Gastrocnemius medialis (tissue), 4 donors: ENCODE measurements at regions not wholly inside any gene's neighbourhood (a gene's known extent, or its start where the extent isn't known, plus 50 kb on each side); places are given as distances from the start of the nearest gene placed in this dataset.

Experiments
- ATAC-seq, 2 donors: fragments of 150-250 bp; one replicate each; pipeline ENCODE4 v1.9.1; 2016
- DNase-seq, 2 donors: peaks; one replicate each; pipeline ENCODE4 v3.0.0-alpha.2; 2019
- H3K27ac ChIP-seq, 4 donors: fragments of 200-600 bp; sonication (generic); 1 replicate in 1 of 4; 2 replicates in 3 of 4; pipeline ENCODE4 v1.5.1; 2016 to 2018; ENCODE audit warnings: mild to moderate bottlenecking in 2 of 4, moderate library complexity in 1 of 4
- H3K27me3 ChIP-seq, 3 donors: fragments of 200-600 bp; sonication (generic) in 2 of 3; 1 replicate in 1 of 3; 2 replicates in 2 of 3; pipeline versions ENCODE4 v1.5.1 to v1.6.0; 2016 to 2019; ENCODE audit warnings: mild to moderate bottlenecking in 1 of 3, moderate library complexity in 1 of 3
- H3K36me3 ChIP-seq, 2 donors: fragments of 200-600 bp; sonication (generic) in 1 of 2; one replicate each; pipeline ENCODE4 v1.5.1; 2017 to 2018
- H3K4me1 ChIP-seq, 2 donors: fragments of 200-600 bp; sonication (generic) in 1 of 2; one replicate each; pipeline ENCODE4 v1.5.1; 2016 to 2017; ENCODE audit warnings: mild to moderate bottlenecking in 2 of 2
- H3K4me3 ChIP-seq, 4 donors: fragments of 200-600 bp; sonication (generic) in 3 of 4; 1 replicate in 1 of 4; 2 replicates in 3 of 4; pipeline ENCODE4 v1.5.1; 2016 to 2019; ENCODE audit warnings: mild to moderate bottlenecking in 2 of 4
- H3K9me3 ChIP-seq, 3 donors: fragments of 200-600 bp; sonication (generic) in 2 of 3; 1 replicate in 1 of 3; 2 replicates in 2 of 3; pipeline ENCODE4 v1.5.1; 2016 to 2019
- POLR2A ChIP-seq, 2 donors: fragments of 450-650 bp; IDR thresholded peaks; one replicate each; pipeline ENCODE4 v1.6.1; 2017; ENCODE audit warnings: antibody characterized with exemption in 2 of 2, mild to moderate bottlenecking in 2 of 2, moderate library complexity in 2 of 2
- in situ Hi-C, 4 donors: fragments of 200-750 bp; cut with MboI; loops; one replicate each; pipeline versions ENCODE4 v1.15.0 to v1.8.0; 2017; ENCODE audit warnings: low sequenced_read_pairs in 4 of 4
- intact Hi-C: fragments of 100-400 bp; cut with DNase I; formaldehyde crosslinking; loops from one replicate; pipeline ENCODE4 v1.15.1; 2023; ENCODE audit warnings: low total_unique reads
- TF ChIP-seq, protein P1 (sequence below), 5 experiments: fragments of 450-650 bp in 3 of 5; fragments of 200-600 bp in 2 of 5; sonication (generic) in 2 of 5; IDR thresholded peaks in 4 of 5; conservative IDR thresholded peaks in 1 of 5; 1 replicate in 4 of 5; 2 replicates in 1 of 5; pipeline ENCODE4 v1.5.1; 2016 to 2019; ENCODE audit warnings: antibody characterized with exemption in 5 of 5, mild to moderate bottlenecking in 3 of 5, moderate library complexity in 3 of 5

GRCh38 chr14:97432586-97432985, 635.4 kb downstream of the VRK1 start:
- Histone ChIP-seq H3K4me1 (no peaks in the 10 kb centered on the region), H3K9me3 (no peaks in the 10 kb centered on the region), H3K36me3 (no peaks in the 10 kb centered on the region), H3K27ac (no peak overlapping the region), H3K27me3 (no peaks in the 10 kb centered on the region), H3K4me3 (no peak overlapping the region)
- TF ChIP-seq, protein P1, sequence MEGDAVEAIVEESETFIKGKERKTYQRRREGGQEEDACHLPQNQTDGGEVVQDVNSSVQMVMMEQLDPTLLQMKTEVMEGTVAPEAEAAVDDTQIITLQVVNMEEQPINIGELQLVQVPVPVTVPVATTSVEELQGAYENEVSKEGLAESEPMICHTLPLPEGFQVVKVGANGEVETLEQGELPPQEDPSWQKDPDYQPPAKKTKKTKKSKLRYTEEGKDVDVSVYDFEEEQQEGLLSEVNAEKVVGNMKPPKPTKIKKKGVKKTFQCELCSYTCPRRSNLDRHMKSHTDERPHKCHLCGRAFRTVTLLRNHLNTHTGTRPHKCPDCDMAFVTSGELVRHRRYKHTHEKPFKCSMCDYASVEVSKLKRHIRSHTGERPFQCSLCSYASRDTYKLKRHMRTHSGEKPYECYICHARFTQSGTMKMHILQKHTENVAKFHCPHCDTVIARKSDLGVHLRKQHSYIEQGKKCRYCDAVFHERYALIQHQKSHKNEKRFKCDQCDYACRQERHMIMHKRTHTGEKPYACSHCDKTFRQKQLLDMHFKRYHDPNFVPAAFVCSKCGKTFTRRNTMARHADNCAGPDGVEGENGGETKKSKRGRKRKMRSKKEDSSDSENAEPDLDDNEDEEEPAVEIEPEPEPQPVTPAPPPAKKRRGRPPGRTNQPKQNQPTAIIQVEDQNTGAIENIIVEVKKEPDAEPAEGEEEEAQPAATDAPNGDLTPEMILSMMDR (IDR thresholded peaks at IDR 0.05 in 4 of 5, conservative IDR thresholded peaks at IDR 0.05 in 1 of 5): no peak
- no peak for TF ChIP-seq POLR2A (IDR thresholded peaks at IDR 0.05)
- intact Hi-C loops (no loop called here), in situ Hi-C loops (no loop called here)
- no peak for DNase-seq
- ATAC-seq: no peak

- H3K4me3 ChIP-seq: no peak overlapping the region
- ATAC-seq: no peak
- H3K27ac ChIP-seq: no peak overlapping the region
- intact Hi-C loops: no loop called here
- H3K9me3 ChIP-seq: no peaks in the 10 kb centered on the region
- no peaks in the 10 kb centered on the region for H3K4me1 ChIP-seq
- no peaks in the 10 kb centered on the region for H3K27me3 ChIP-seq
- in situ Hi-C loops: no loop called here
- no peaks in the 10 kb centered on the region for H3K36me3 ChIP-seq
- no peak for DNase-seq
- no peak for TF ChIP-seq POLR2A (IDR thresholded peaks at IDR 0.05)
- TF ChIP-seq, protein P1 (IDR thresholded peaks at IDR 0.05 in 4 of 5, conservative IDR thresholded peaks at IDR 0.05 in 1 of 5): no peak
Observed at GRCh38 chr14:97441740-97442362, 644.7 kb downstream of the VRK1 start.

DNA sequence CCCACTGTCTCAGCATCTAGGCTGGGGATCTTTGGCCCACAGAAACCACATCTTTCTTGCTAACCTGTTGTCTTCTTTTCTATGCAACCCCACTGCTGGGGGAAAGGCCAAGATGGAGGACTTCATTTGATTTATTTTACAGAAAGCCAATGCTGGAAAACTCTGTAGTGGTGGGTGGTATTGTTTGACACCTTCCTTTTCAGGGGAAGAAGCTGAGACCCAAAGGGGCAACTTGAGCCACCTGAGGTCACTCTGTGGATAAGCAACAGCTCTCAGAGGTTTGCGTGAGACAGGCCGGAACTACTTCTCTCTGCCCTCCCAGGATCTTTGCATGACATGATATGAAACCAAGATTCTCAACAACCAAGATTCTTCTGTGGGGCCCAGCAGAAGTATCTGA, 645.2 kb downstream of the VRK1 start:
- intact Hi-C loops: no loop called here
- Histone ChIP-seq H3K36me3 (no peaks in the 10 kb centered on the region), H3K4me1 (no peaks in the 10 kb centered on the region), H3K4me3 (no peak overlapping the region), H3K9me3 (no peaks in the 10 kb centered on the region), H3K27me3 (no peaks in the 10 kb centered on the region), H3K27ac (no peak overlapping the region)
- TF ChIP-seq, protein P1 (IDR thresholded peaks at IDR 0.05 in 4 of 5, conservative IDR thresholded peaks at IDR 0.05 in 1 of 5): no peak
- no peak for TF ChIP-seq POLR2A (IDR thresholded peaks at IDR 0.05)
- DNase-seq (no peak), ATAC-seq (no peak)
- in situ Hi-C loops: no loop called here

DNA sequence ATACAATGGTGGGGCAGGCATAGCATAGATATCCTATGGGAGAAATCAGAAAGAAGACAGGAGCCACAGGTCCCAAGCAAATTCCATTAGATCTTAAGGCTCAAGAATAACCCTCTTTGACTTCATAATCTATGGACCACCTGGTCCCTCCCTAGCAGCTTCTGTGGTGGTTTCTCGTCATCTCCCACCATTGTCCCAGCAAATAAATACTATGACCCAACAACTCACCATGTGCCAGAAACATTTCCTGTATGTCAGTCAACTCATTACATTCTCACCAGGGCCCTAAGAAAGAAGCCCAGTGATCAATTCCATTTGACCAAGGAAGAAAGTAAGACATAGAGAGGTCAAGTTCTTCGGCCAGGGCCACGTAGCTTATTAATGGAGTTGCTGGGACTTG, 646.2 kb downstream of the VRK1 start:
- ATAC-seq (no peak), DNase-seq (no peak)
- no peak overlapping the region for H3K27ac ChIP-seq
- TF ChIP-seq, protein P1 (IDR thresholded peaks at IDR 0.05 in 4 of 5, conservative IDR thresholded peaks at IDR 0.05 in 1 of 5): no peak
- no peak for TF ChIP-seq POLR2A (IDR thresholded peaks at IDR 0.05)
- in situ Hi-C loops: no loop called here
- H3K27me3 ChIP-seq: no peaks in the 10 kb centered on the region
- H3K36me3 ChIP-seq: no peaks in the 10 kb centered on the region
- intact Hi-C loops: no loop called here
- H3K4me3 ChIP-seq: no peak overlapping the region
- no peaks in the 10 kb centered on the region for H3K9me3 ChIP-seq
- no peaks in the 10 kb centered on the region for H3K4me1 ChIP-seq

DNA sequence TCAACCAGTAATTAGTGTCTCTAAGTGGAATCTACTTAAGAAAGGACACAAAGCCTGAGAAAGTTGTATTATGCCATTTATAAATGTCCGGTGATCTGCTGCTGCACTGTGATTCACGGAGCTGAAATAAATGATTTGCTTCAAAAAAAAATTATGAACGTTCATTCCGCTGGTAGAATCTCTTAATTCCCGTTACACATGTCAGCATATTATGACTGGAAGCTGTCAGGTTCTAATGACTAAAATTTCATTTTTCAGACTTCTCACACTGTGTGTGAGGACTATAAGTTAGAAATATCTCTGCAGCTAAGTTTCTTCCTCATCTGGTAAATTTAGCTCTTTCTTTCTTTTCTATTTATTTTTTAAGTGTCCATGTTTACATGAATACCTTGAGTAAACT, 647.1 kb downstream of the VRK1 start:
- Histone ChIP-seq H3K4me1 (no peaks in the 10 kb centered on the region), H3K27me3 (no peaks in the 10 kb centered on the region), H3K36me3 (no peaks in the 10 kb centered on the region), H3K9me3 (no peaks in the 10 kb centered on the region), H3K4me3 (no peak overlapping the region), H3K27ac (no peak overlapping the region)
- no peak for ATAC-seq
- in situ Hi-C loops (no loop called here), intact Hi-C loops (no loop called here)
- DNase-seq: no peak
- no peak for TF ChIP-seq POLR2A (IDR thresholded peaks at IDR 0.05)
- TF ChIP-seq, protein P1 (IDR thresholded peaks at IDR 0.05 in 4 of 5, conservative IDR thresholded peaks at IDR 0.05 in 1 of 5): no peak
